Body of pancreas (tissue), 4 donors: ENCODE measurements at regions not wholly inside any gene's neighbourhood (a gene's known extent, or its start where the extent isn't known, plus 50 kb on each side); places are given as distances from the start of the nearest gene placed in this dataset.
A peak's percentile ranks its signal among the peaks of the same experiment; 100 is the strongest.

Experiments
- POLR2A ChIP-seq, 3 donors: fragments of 450-650 bp; IDR thresholded peaks; one replicate each; pipeline ENCODE4 v1.6.1; 2016; ENCODE audit warnings: antibody characterized with exemption in 3 of 3, mild to moderate bottlenecking in 2 of 3
- TF ChIP-seq, protein P1 (sequence below), 7 experiments: fragments of 450-650 bp in 4 of 7; fragments of 200-600 bp in 3 of 7; sonication (generic) in 3 of 7; IDR thresholded peaks; one replicate each; pipeline ENCODE4 v1.5.1; 2016 to 2019; ENCODE audit warnings: antibody characterized with exemption in 7 of 7

DNA sequence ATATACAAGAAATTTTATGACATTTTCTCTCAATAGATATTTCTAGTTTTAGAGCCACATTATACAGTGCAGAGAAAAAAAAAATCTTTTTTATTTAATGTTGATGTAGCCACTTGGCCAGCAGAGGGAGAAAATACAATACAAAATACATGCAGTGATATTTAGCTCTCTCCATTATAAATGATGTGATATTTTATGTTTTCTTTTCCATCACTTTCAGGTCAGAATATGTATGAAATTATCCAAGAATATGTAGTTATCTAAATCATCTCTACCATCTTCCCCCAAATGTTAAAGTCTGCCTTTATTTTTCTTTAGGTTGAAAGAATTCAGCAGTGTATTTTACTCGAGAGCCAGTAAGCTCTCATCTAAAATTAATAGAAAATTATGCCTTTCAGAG lies 533.6 kb upstream of the FSHR start:
- TF ChIP-seq, protein P1, sequence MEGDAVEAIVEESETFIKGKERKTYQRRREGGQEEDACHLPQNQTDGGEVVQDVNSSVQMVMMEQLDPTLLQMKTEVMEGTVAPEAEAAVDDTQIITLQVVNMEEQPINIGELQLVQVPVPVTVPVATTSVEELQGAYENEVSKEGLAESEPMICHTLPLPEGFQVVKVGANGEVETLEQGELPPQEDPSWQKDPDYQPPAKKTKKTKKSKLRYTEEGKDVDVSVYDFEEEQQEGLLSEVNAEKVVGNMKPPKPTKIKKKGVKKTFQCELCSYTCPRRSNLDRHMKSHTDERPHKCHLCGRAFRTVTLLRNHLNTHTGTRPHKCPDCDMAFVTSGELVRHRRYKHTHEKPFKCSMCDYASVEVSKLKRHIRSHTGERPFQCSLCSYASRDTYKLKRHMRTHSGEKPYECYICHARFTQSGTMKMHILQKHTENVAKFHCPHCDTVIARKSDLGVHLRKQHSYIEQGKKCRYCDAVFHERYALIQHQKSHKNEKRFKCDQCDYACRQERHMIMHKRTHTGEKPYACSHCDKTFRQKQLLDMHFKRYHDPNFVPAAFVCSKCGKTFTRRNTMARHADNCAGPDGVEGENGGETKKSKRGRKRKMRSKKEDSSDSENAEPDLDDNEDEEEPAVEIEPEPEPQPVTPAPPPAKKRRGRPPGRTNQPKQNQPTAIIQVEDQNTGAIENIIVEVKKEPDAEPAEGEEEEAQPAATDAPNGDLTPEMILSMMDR (IDR thresholded peaks at IDR 0.05) = peak in 6 of 7 experiments; percentile 20 to 40 (median 32)
- TF ChIP-seq POLR2A (IDR thresholded peaks at IDR 0.05) = no peak
